ENCODE measurements at regions not wholly inside any gene's neighbourhood (a gene's known extent, or its start where the extent isn't known, plus 50 kb on each side); places are given as distances from the start of the nearest gene placed in this dataset.

DNA sequence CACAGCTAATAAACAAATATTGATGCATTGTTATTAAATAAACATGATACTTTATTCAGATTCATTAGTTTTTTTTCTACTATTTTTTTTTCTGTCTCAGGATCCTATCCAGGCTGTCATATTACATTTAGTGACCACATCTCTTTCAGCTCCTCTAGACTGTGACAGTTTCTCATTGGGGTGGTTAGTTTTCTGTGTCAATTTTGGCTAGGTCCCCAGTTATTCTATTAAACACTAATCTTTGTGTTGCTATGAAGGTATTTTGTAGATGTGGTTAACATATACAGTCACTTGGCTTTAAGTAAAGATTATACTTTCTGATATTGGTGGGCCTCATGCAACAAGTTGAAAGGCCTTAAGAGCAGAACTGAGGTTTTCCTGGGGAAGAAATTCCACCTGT is 563.0 kb downstream of the LRRC70 start:
- DNase-seq = no peak
- Mint-ChIP-seq H3K9me3 (no peaks in the 10 kb centered on the region), H3K36me3 (no peaks in the 10 kb centered on the region), H3K4me3 (no peak overlapping the region), H3K4me1 (no peaks in the 10 kb centered on the region), H3K27ac (no peak overlapping the region), H3K27me3 (no peaks in the 10 kb centered on the region)
- CTCF ChIA-PET = no interaction called here

DNA sequence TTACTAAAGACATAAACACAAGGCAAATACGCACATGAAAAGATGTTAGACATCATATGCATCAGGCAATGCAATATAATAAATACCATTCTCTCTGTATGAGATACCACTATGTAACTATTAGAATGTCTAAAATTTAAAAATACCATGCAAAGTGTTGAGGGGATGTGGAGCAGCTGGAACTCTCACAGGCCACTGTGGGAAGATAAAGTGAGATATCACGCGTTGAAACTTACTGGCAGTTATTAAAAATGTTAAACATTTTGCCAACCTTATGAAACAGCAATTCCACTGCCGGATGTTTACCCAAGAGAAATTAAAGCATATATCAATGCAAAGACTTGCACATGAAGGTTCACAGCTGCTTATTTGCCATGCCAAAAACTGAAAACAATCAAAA is 556.7 kb downstream of the LRRC70 start:
- H3K4me1 Mint-ChIP-seq = no peaks in the 10 kb centered on the region
- H3K27ac Mint-ChIP-seq = no peak overlapping the region
- no peak overlapping the region for H3K4me3 Mint-ChIP-seq
- DNase-seq = no peak
- no peaks in the 10 kb centered on the region for H3K27me3 Mint-ChIP-seq
- CTCF ChIA-PET = no interaction called here
- H3K9me3 Mint-ChIP-seq = no peaks in the 10 kb centered on the region
- H3K36me3 Mint-ChIP-seq = no peaks in the 10 kb centered on the region

DNA sequence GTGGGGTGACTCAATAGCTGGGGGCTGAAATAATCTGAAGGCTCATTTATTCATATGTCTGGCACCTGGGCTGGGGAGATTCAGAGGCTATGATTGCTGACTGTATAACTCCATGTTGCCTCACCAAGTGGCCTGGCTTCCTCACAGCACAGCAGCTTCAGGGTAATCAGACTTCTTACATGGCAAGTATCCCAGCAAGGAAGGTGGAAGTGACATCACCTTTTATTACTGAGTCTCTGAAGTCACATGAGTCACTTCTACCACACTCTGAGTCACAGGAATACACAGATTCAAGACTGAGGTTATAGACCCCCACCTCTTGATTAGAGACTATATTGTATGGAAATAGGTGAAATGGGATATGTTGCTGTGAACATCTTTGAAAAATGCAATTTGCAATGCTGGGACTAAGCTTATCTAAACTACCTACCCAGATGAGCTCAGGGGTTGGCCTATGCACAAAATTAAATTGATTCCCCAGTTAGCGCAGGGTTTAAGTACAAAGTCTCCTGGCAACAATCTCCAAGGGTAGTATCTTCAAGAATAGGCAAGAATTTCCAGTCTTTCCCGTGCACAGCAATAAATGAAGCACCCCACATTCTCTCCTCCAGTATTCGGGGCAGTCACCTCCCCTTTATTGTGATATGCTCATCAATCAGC is 553.1 kb downstream of the LRRC70 start:
- no peaks in the 10 kb centered on the region for H3K4me1 Mint-ChIP-seq
- H3K4me3 Mint-ChIP-seq = no peak overlapping the region
- H3K9me3 Mint-ChIP-seq = no peaks in the 10 kb centered on the region
- no peaks in the 10 kb centered on the region for H3K27me3 Mint-ChIP-seq
- CTCF ChIA-PET = no interaction called here
- no peak for DNase-seq
- H3K36me3 Mint-ChIP-seq = no peaks in the 10 kb centered on the region
- H3K27ac Mint-ChIP-seq = no peak overlapping the region

DNA sequence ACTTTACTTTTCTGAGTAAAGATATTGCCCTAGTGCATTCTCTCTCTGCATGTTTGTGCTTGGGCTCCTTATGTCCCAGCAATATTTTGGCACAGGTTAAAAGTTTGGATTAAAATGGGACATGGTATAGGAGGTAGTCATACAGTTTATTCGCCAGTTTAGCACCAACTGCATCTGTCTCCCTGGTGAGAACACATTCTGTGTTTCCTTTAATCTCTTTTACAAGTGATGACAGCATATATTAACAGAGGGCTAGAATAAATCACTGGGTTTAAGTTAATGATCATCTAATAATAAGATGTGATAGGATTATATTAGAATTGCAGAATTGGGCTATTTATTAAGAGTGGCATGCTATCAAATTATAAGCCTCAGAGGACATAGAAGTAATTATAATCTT is 550.1 kb downstream of the LRRC70 start:
- Mint-ChIP-seq H3K4me1 (no peaks in the 10 kb centered on the region), H3K27me3 (no peaks in the 10 kb centered on the region), H3K36me3 (no peaks in the 10 kb centered on the region), H3K27ac (no peak overlapping the region), H3K9me3 (no peaks in the 10 kb centered on the region), H3K4me3 (no peak overlapping the region)
- CTCF ChIA-PET = no interaction called here
- DNase-seq = no peak

DNA sequence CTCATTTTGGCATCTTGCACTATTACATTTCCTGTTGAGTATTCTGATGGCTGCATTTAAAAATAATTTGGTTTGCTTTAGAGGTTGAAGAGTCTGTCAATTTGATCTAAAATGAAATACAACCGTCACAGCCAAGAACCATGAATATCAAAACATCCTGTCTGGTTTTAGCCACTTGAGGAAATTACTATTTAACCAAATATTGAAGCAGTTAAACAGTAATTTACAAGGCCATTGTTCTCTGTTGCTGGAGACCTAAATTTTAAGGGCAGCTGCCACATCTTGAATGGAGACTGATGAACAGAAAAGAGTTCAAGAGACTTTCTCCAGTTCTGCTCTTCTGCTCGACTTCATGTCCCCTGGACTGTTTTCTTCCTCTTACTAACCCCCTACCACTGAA is 549.4 kb downstream of the LRRC70 start:
- Mint-ChIP-seq H3K27me3 (no peaks in the 10 kb centered on the region), H3K27ac (no peak overlapping the region), H3K36me3 (no peaks in the 10 kb centered on the region), H3K4me1 (no peaks in the 10 kb centered on the region), H3K9me3 (no peaks in the 10 kb centered on the region), H3K4me3 (no peak overlapping the region)
- no peak for DNase-seq
- CTCF ChIA-PET = no interaction called here

DNA sequence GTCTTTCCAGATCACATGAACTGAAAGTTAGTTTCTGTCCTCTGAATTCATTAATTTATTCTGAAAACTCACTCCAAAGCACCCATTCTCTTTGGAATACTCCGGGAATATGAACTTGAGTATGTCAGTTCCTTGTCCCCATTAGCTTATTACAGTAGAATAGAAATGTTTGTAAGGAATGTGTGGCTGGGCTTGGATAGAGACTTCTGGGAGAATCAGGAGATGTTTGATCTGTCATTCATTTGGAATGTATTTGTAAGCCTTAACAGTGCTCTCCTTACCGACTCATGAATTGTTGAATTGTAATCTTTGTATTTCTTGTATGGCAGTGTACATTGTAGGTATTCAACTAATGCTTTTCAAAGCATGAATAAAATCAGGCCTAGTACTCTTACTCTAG is 548.4 kb downstream of the LRRC70 start:
- Mint-ChIP-seq H3K9me3 (no peaks in the 10 kb centered on the region), H3K27me3 (no peaks in the 10 kb centered on the region), H3K4me3 (no peak overlapping the region), H3K36me3 (no peaks in the 10 kb centered on the region), H3K4me1 (no peaks in the 10 kb centered on the region), H3K27ac (no peak overlapping the region)
- CTCF ChIA-PET = no interaction called here
- no peak for DNase-seq

DNA sequence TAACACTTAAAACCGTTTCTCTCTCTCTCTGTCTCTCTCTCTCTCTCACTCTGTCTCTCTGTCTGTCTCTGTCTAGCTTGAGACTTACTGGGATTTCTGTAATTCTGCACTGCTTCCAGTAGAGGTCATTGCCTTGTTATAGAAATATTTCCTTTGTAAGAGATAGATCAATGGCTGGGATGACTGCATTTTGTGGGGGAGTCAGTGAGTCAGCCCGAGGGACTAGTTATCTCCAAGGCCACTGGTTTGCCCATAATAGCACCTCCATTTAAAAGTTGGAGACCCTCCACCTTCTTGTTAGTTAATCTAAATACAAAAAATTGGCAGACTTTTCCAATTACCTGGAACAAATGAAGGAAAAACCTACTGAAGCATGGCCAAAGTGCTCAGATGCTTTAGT is 547.2 kb downstream of the LRRC70 start:
- Mint-ChIP-seq H3K9me3 (no peaks in the 10 kb centered on the region), H3K4me1 (no peaks in the 10 kb centered on the region), H3K36me3 (no peaks in the 10 kb centered on the region), H3K27ac (no peak overlapping the region), H3K4me3 (no peak overlapping the region), H3K27me3 (no peaks in the 10 kb centered on the region)
- CTCF ChIA-PET = no interaction called here
- no peak for DNase-seq

DNA sequence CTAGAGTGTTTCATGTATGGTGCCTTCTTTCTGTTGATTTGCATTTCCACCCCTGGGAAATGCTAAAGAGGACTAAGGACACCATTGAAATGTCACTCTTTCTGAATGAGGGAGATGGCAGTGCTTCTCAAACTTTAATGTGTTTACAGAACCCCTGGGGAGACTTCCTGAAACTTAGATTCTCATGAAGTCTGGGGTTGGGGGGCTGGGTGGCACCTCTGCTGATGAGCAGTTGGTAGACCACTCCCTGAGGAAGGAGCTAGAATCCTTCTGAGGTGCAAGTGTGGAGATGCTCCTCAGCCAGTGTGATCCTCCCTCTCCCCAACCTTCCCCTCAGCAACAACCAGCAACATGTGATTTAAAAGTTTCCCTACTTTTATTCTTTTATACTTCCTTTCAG is 546.8 kb downstream of the LRRC70 start:
- Mint-ChIP-seq H3K27ac (no peak overlapping the region), H3K27me3 (no peaks in the 10 kb centered on the region), H3K9me3 (no peaks in the 10 kb centered on the region), H3K4me3 (no peak overlapping the region), H3K4me1 (no peaks in the 10 kb centered on the region), H3K36me3 (no peaks in the 10 kb centered on the region)
- CTCF ChIA-PET = interaction anchor here (1.2 kb wide), 1 partner anchor 32 kb away, joined by 3 read pairs; no protein-coding TSS in a partner anchor
- DNase-seq = no peak

DNA sequence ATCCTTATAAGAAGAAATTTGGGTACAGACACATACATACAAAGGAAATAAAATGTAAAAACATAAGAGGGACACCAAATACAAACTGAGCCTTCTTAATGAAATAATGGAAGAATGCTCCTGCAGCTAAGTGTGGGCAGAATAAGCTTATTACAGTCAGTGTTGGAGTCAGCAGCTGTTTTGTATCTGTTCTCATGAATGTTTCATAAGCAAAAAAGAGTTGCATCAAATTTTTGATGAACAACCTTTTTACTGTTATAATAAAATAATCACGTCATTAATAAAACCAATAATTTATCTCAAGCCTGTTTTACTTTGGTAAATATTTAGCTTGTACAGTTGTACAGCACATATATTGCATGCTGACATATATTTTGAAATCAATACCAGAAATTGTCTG is 545.6 kb downstream of the LRRC70 start:
- Mint-ChIP-seq H3K4me3 (no peak overlapping the region), H3K4me1 (no peaks in the 10 kb centered on the region), H3K27me3 (no peaks in the 10 kb centered on the region), H3K9me3 (no peaks in the 10 kb centered on the region), H3K27ac (no peak overlapping the region), H3K36me3 (no peaks in the 10 kb centered on the region)
- CTCF ChIA-PET = interaction anchor here (1.2 kb wide), 1 partner anchor 33 kb away, joined by 3 read pairs; no protein-coding TSS in a partner anchor
- no peak for DNase-seq

DNA sequence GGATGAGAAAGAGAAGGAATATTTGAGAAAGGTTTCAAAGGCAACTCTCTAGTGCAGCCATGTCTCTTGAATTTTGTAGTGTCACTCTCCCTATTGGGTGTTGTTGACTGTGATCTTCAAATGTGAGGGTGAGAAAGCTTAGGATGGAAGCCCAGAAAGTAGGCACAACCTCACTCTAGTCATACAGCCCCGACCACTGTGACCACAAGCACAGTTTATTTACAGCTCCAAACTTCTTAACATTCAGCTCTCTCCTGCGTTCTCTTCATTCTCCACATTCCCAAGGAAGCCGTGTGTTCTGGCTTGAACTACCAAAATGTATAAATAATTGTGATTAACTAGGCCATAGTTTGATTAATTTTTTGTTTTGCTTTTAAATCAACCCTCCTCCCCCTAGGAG is 542.9 kb downstream of the LRRC70 start:
- H3K4me3 Mint-ChIP-seq = no peak overlapping the region
- H3K27me3 Mint-ChIP-seq = no peaks in the 10 kb centered on the region
- no peak overlapping the region for H3K27ac Mint-ChIP-seq
- H3K4me1 Mint-ChIP-seq = no peaks in the 10 kb centered on the region
- H3K9me3 Mint-ChIP-seq = no peaks in the 10 kb centered on the region
- H3K36me3 Mint-ChIP-seq = no peaks in the 10 kb centered on the region
- CTCF ChIA-PET = interaction anchor here (0.8 kb wide), 1 partner anchor 134 kb away, joined by 3 read pairs; no protein-coding TSS in a partner anchor
- DNase-seq = no peak

DNA sequence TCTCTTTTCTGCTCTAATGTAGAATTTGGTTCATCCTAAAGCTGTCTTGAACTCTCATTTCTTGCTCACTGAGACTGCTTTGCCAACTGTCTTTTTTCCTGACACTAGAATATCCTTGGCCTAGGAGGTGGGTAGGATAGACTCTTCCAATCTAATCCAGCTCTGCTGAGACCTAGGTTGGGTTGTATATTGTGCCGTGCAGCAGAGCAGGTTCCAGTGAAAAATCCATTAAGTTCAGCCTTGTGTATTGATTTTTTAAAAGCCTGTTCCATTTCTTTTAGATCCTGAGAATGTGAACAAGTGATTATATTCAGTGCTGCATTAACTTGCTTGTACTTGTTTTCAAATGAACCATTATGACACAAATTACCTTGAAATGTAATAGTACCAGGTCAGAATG is 539.6 kb downstream of the LRRC70 start:
- DNase-seq = no peak
- Mint-ChIP-seq H3K4me1 (no peaks in the 10 kb centered on the region), H3K4me3 (no peak overlapping the region), H3K36me3 (no peaks in the 10 kb centered on the region), H3K27me3 (no peaks in the 10 kb centered on the region), H3K9me3 (no peaks in the 10 kb centered on the region), H3K27ac (no peak overlapping the region)
- CTCF ChIA-PET = no interaction called here

DNA sequence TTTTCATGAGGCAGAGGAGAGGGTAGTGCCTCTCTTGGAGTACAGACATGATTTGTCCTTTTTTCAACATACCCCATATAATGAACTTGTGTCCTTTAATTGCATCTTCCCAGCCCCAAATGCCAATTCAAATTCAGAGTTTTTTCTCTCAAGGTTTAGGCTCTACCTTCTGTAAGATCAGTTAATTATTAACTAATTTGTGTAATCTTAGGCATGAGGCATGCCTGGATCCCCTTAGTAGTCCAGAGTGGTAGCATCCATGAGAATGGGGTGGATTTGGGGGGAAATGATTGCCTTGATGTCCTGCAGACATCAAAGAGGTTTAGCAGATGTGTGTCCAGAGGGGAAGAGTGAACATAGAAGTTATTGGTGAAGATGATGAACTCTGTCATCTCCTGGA is 533.3 kb downstream of the LRRC70 start:
- H3K27ac Mint-ChIP-seq = no peak overlapping the region

DNA sequence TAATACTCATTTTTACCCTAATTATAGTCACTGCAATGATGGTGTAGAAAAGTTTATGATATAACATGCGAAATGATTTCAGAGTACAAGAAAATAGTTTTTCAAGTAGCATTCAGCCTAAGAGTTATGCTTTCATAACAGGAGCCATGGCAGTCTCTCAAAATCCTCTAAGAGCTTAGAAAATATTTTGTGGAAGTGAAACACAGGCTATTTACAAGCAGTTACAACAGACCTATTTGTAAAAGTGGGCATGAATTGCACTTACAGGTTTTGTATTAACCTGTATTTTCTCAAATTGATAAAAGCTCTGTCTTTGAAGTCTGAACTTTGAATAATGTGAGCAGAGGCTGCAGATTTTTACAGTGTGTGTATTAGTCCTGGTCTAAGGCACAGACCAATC is 523.3 kb downstream of the LRRC70 start:
- CTCF ChIA-PET = no interaction called here
- DNase-seq = no peak
- Mint-ChIP-seq H3K27ac (no peak overlapping the region), H3K36me3 (no peaks in the 10 kb centered on the region), H3K27me3 (no peaks in the 10 kb centered on the region), H3K9me3 (peaks cover 4% of the 10 kb centered on the region), H3K4me1 (no peaks in the 10 kb centered on the region), H3K4me3 (no peak overlapping the region)

More for the DNA sequence above, 533.3 kb downstream of the LRRC70 start:
- no peak for DNase-seq
- H3K4me1 Mint-ChIP-seq = no peaks in the 10 kb centered on the region
- H3K4me3 Mint-ChIP-seq = no peak overlapping the region
- CTCF ChIA-PET = no interaction called here
- H3K27me3 Mint-ChIP-seq = no peaks in the 10 kb centered on the region
- no peaks in the 10 kb centered on the region for H3K9me3 Mint-ChIP-seq
- no peaks in the 10 kb centered on the region for H3K36me3 Mint-ChIP-seq

DNA sequence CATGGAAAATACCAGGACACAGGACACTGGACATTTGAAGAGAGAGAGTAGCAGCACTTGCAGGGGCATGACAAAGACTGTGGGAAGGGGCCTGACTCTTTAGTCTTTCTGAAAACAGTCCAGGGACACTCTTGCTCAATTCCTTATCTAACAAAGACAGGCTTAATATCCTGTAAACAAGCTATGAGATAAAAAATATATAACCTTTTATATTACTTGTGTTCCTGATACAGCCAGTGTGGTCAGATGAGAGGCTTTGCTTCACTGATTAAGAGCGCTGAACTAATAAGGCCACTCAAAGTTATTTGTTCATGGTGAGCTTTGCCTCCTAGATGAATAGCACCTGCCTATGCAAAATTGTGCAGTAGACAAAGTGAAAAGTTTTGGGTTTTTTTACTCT is 518.7 kb downstream of the LRRC70 start:
- Mint-ChIP-seq H3K27me3 (no peaks in the 10 kb centered on the region), H3K4me1 (no peaks in the 10 kb centered on the region), H3K27ac (no peak overlapping the region), H3K9me3 (no peaks in the 10 kb centered on the region), H3K4me3 (no peak overlapping the region), H3K36me3 (no peaks in the 10 kb centered on the region)
- DNase-seq = no peak
- CTCF ChIA-PET = no interaction called here

DNA sequence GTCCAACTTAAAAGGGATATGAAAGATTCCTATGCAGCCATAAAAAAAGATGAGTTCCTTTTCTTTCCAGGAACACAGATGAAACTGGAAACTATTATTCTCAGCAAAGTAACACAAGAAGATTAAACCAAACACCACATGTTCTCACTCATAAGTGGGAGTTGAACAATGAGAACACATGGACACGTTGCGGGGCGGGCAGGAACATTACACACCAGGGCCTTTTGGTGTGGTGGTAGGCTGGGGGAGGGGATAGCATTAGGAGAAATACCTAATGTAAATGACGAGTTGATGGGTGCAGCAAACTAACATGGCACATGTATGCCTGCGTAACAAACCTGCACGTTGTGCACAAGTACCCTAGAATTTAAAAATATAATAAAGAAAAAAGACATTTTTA is 516.1 kb downstream of the LRRC70 start:
- no peak for DNase-seq
- CTCF ChIA-PET = no interaction called here
- H3K9me3 Mint-ChIP-seq = no peaks in the 10 kb centered on the region
- no peak overlapping the region for H3K27ac Mint-ChIP-seq
- H3K4me1 Mint-ChIP-seq = no peaks in the 10 kb centered on the region
- no peaks in the 10 kb centered on the region for H3K27me3 Mint-ChIP-seq
- no peak overlapping the region for H3K4me3 Mint-ChIP-seq
- no peaks in the 10 kb centered on the region for H3K36me3 Mint-ChIP-seq

DNA sequence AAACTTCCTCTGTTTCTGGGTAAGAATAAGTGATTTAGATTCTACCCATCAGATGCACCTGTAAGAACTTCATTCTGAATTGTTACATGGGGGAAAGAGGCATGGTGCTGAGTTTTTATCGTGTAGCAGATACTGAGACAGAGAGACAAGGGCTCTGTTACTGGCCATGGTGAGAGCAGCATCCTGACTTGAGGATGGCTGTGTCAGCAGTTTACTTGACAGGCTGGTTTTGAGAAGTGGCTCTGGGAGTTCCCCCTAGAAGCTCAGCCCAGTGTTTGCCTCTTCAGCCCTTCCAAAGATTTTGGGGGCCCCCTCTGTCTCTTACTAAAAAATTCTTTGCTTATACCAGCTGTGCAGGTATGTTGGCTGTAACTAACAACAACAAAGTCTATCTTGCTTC is 510.5 kb downstream of the LRRC70 start:
- CTCF ChIA-PET = no interaction called here
- H3K36me3 Mint-ChIP-seq = no peaks in the 10 kb centered on the region
- H3K4me1 Mint-ChIP-seq = no peaks in the 10 kb centered on the region
- no peak overlapping the region for H3K27ac Mint-ChIP-seq
- H3K27me3 Mint-ChIP-seq = no peaks in the 10 kb centered on the region
- H3K9me3 Mint-ChIP-seq = peaks cover 4% of the 10 kb centered on the region
- no peak for DNase-seq
- no peak overlapping the region for H3K4me3 Mint-ChIP-seq
